ENCODE measurements at regions not wholly inside any gene's neighbourhood (a gene's known extent, or its start where the extent isn't known, plus 50 kb on each side); places are given as distances from the start of the nearest gene placed in this dataset.

- TF ChIP-seq CTCF (conservative IDR thresholded peaks at IDR 0.05) (no peak), EZH2 (IDR thresholded peaks at IDR 0.05; ENCODE audit: low read depth) (no peak)
Observed at GRCh38 chr1:60387175-60387574, 313.6 kb upstream of the C1orf87 start.
